Activated CD8-positive, alpha-beta memory T cell treated with anti-CD3 and anti-CD28 coated beads for 36 hours (primary cell): ENCODE measurements at regions not wholly inside any gene's neighbourhood (a gene's known extent, or its start where the extent isn't known, plus 50 kb on each side); places are given as distances from the start of the nearest gene placed in this dataset.

ENCODE experiments used
- CTCF ChIA-PET: fragments of 350-600 bp; sonication (Branson Sonifier 250); formaldehyde crosslinking; loops from one replicate; lab custom pipeline; 2021; ENCODE audit warnings: antibody characterized with exemption; lab: Charles Lee
- POLR2A ChIA-PET: fragments of 350-600 bp; sonication (Branson Sonifier 250); formaldehyde crosslinking; loops from one replicate; lab custom pipeline; 2021; ENCODE audit warnings: antibody characterized with exemption; lab: Charles Lee

- POLR2A ChIA-PET: no interaction called here
- CTCF ChIA-PET: no interaction called here
These were observed 1072.8 kb upstream of the TMEM132C start for GRCh38 chr12:127194176-127194575.

GRCh38 chr12:127205781-127206555 is 1061.0 kb upstream of the TMEM132C start:
- POLR2A ChIA-PET: no interaction called here

GRCh38 chr12:127209318-127209717 is 1057.7 kb upstream of the TMEM132C start:
- CTCF ChIA-PET: no interaction called here
- POLR2A ChIA-PET: no interaction called here

More at GRCh38 chr12:127205781-127206555, 1061.0 kb upstream of the TMEM132C start:
- CTCF ChIA-PET: no interaction called here

- ChIA-PET POLR2A (no interaction called here), CTCF (no interaction called here)
These were observed 1052.8 kb upstream of the TMEM132C start for GRCh38 chr12:127214186-127214585.

- POLR2A ChIA-PET: no interaction called here
- CTCF ChIA-PET: no interaction called here
These were observed 1044.0 kb upstream of the TMEM132C start for GRCh38 chr12:127223011-127223410.

GRCh38 chr12:127223731-127224130 is 1043.2 kb upstream of the TMEM132C start:
- ChIA-PET CTCF (no interaction called here), POLR2A (no interaction called here)

GRCh38 chr12:127230843-127231260 is 1036.1 kb upstream of the TMEM132C start:
- ChIA-PET CTCF (no interaction called here), POLR2A (no interaction called here)

GRCh38 chr12:127231371-127231770 is 1035.6 kb upstream of the TMEM132C start:
- ChIA-PET POLR2A (no interaction called here), CTCF (no interaction called here)

GRCh38 chr12:127233016-127233415 is 1034.0 kb upstream of the TMEM132C start:
- ChIA-PET POLR2A (no interaction called here), CTCF (no interaction called here)

- ChIA-PET CTCF (no interaction called here), POLR2A (no interaction called here)
These were observed 1031.2 kb upstream of the TMEM132C start for GRCh38 chr12:127235761-127236160.

GRCh38 chr12:127236491-127236890 is 1030.5 kb upstream of the TMEM132C start:
- POLR2A ChIA-PET: no interaction called here
- CTCF ChIA-PET: no interaction called here

GRCh38 chr12:127237151-127237550 is 1029.8 kb upstream of the TMEM132C start:
- ChIA-PET CTCF (no interaction called here), POLR2A (no interaction called here)

- CTCF ChIA-PET: no interaction called here
- POLR2A ChIA-PET: no interaction called here
These were observed 1028.9 kb upstream of the TMEM132C start for GRCh38 chr12:127238107-127238506.

GRCh38 chr12:127239781-127240180 is 1027.2 kb upstream of the TMEM132C start:
- ChIA-PET CTCF (interaction anchor here (0.9 kb wide), 1 partner anchor 12 kb away, joined by 3 read pairs; no protein-coding TSS in a partner anchor), POLR2A (no interaction called here)

- ChIA-PET CTCF (interaction anchor here (0.9 to 1.5 kb wide), 2 partner anchors 12 to 133 kb away, joined by 3 to 4 read pairs; no protein-coding TSS in a partner anchor), POLR2A (no interaction called here)
These were observed 1026.6 kb upstream of the TMEM132C start for GRCh38 chr12:127240249-127240929.

- CTCF ChIA-PET: interaction anchor here (1.5 kb wide), 1 partner anchor 134 kb away, joined by 4 read pairs; no protein-coding TSS in a partner anchor
- POLR2A ChIA-PET: no interaction called here
These were observed 1025.7 kb upstream of the TMEM132C start for GRCh38 chr12:127241072-127241817.

- CTCF ChIA-PET: no interaction called here
- POLR2A ChIA-PET: no interaction called here
These were observed 1022.0 kb upstream of the TMEM132C start for GRCh38 chr12:127245009-127245408.

- POLR2A ChIA-PET: no interaction called here
- CTCF ChIA-PET: no interaction called here
These were observed 1021.5 kb upstream of the TMEM132C start for GRCh38 chr12:127245437-127245836.

- CTCF ChIA-PET: no interaction called here
These were observed 1019.0 kb upstream of the TMEM132C start for GRCh38 chr12:127247937-127248336.

GRCh38 chr12:127249428-127249827 is 1017.5 kb upstream of the TMEM132C start:
- ChIA-PET CTCF (no interaction called here), POLR2A (no interaction called here)

More at GRCh38 chr12:127247937-127248336, 1019.0 kb upstream of the TMEM132C start:
- POLR2A ChIA-PET: no interaction called here
